ENCODE measurements at regions not wholly inside any gene's neighbourhood (a gene's known extent, or its start where the extent isn't known, plus 50 kb on each side); places are given as distances from the start of the nearest gene placed in this dataset.
"Not testable (repeated sequence)": the region's sequence is repeated elsewhere in the genome, so short reads cannot be mapped to it uniquely, and the experiment has no call there.

GRCh38 chr2:192465141-192465540 lies 270.4 kb upstream of the TMEFF2 start:
- no peak for DNase-seq

GRCh38 chr2:192459422-192459821 lies 264.7 kb upstream of the TMEFF2 start:
- DNase-seq, result no peak

GRCh38 chr2:192448881-192449280 lies 254.1 kb upstream of the TMEFF2 start:
- no peak for DNase-seq

- no peak for DNase-seq
Observed at GRCh38 chr2:192444286-192444838, 249.6 kb upstream of the TMEFF2 start.

GRCh38 chr2:192443831-192444230 lies 249.1 kb upstream of the TMEFF2 start:
- DNase-seq, result no peak

- no peak for DNase-seq
Observed at GRCh38 chr2:192438239-192438638, 243.5 kb upstream of the TMEFF2 start.

GRCh38 chr2:192437653-192438052 lies 242.9 kb upstream of the TMEFF2 start:
- DNase-seq, result no peak

GRCh38 chr2:192424243-192424642 lies 229.5 kb upstream of the TMEFF2 start:
- DNase-seq, result no peak

- no peak for DNase-seq
Observed at GRCh38 chr2:192419786-192420185, 225.1 kb upstream of the TMEFF2 start.

- no peak for DNase-seq
Observed at GRCh38 chr2:192416060-192416459, 221.3 kb upstream of the TMEFF2 start.

- no peak for DNase-seq
Observed at GRCh38 chr2:192414794-192415193, 220.1 kb upstream of the TMEFF2 start.

GRCh38 chr2:192413812-192414681 lies 219.3 kb upstream of the TMEFF2 start:
- DNase-seq, result no peak

GRCh38 chr2:192412866-192413265 lies 218.1 kb upstream of the TMEFF2 start:
- not testable (repeated sequence) for DNase-seq

GRCh38 chr2:192412394-192412793 lies 217.7 kb upstream of the TMEFF2 start:
- no peak for DNase-seq

GRCh38 chr2:192411755-192412154 lies 217.0 kb upstream of the TMEFF2 start:
- no peak for DNase-seq

- DNase-seq, result no peak
Observed at GRCh38 chr2:192410319-192410718, 215.6 kb upstream of the TMEFF2 start.

- no peak for DNase-seq
Observed at GRCh38 chr2:192407692-192408091, 213.0 kb upstream of the TMEFF2 start.

- no peak for DNase-seq
Observed at GRCh38 chr2:192398236-192398635, 203.5 kb upstream of the TMEFF2 start.

GRCh38 chr2:192394605-192395004 lies 199.9 kb upstream of the TMEFF2 start:
- no peak for DNase-seq

- DNase-seq, result no peak
Observed at GRCh38 chr2:192391041-192391440, 196.3 kb upstream of the TMEFF2 start.

- DNase-seq, result no peak
Observed at GRCh38 chr2:192390401-192390800, 195.7 kb upstream of the TMEFF2 start.

- not testable (repeated sequence) for DNase-seq
Observed at GRCh38 chr2:192384191-192384590, 189.5 kb upstream of the TMEFF2 start.

GRCh38 chr2:192381082-192381481 lies 186.3 kb upstream of the TMEFF2 start:
- no peak for DNase-seq

- DNase-seq, result no peak
Observed at GRCh38 chr2:192379736-192380135, 185.0 kb upstream of the TMEFF2 start.

- no peak for DNase-seq
Observed at GRCh38 chr2:192377173-192377572, 182.4 kb upstream of the TMEFF2 start.
